ENCODE measurements at regions not wholly inside any gene's neighbourhood (a gene's known extent, or its start where the extent isn't known, plus 50 kb on each side); places are given as distances from the start of the nearest gene placed in this dataset.
"Not testable (repeated sequence)": the region's sequence is repeated elsewhere in the genome, so short reads cannot be mapped to it uniquely, and the experiment has no call there.

DNA sequence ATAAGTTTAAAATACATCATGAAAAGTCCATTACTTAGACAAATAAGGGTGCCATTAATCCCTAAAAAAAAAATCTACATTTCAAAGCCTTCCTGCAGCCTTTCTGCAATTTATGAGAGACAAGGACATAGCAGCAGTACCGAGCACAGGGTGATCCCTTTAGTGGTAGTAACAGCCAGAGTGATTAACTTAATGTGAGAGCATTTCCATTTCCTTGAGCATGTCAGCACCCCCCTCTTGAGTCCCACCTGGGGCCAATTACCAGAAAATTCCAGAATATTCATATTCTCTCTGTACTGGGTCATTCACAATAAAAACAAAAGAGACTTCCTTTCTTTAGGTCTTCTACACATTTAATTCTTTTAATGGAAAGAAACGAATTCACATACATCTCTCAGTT, 546.9 kb upstream of the CCDC54 start:
- DNase-seq: no peak
- peaks cover 1% of the 10 kb centered on the region for H3K27me3 Mint-ChIP-seq
- POLR2A ChIA-PET: no interaction called here
- H3K27ac Mint-ChIP-seq: no peak overlapping the region
- CTCF ChIA-PET: no interaction called here
- H3K36me3 Mint-ChIP-seq (ENCODE audit: low read depth): no peaks in the 10 kb centered on the region
- H3K4me3 Mint-ChIP-seq: no peak overlapping the region
- peaks cover 11% of the 10 kb centered on the region for H3K9me3 Mint-ChIP-seq
- peaks cover 5% of the 10 kb centered on the region for H3K4me1 Mint-ChIP-seq

DNA sequence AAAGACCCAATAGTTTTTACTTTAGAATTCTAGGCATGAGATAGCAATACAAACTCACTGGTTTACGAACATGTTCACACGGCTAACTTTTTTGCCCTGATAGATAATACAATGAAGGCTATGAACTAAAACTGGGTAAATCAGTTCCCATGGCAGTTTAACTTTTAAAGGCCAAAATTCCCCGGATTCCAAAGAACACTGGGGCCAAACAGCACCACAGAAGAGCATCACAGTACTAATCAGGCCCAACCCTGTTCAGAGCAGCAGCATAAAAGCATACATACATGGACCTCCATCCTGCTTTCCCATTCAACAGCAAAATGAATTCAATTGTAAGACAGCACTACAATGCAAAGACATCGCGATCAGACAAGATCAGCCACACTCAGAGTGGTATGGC, 540.3 kb upstream of the CCDC54 start:
- CTCF ChIA-PET: no interaction called here
- no peak overlapping the region for H3K4me3 Mint-ChIP-seq
- POLR2A ChIA-PET: no interaction called here
- DNase-seq: no peak
- H3K36me3 Mint-ChIP-seq (ENCODE audit: low read depth): no peaks in the 10 kb centered on the region
- H3K27me3 Mint-ChIP-seq: no peaks in the 10 kb centered on the region
- peaks cover 8% of the 10 kb centered on the region for H3K9me3 Mint-ChIP-seq
- no peaks in the 10 kb centered on the region for H3K4me1 Mint-ChIP-seq
- H3K27ac Mint-ChIP-seq: no peak overlapping the region

DNA sequence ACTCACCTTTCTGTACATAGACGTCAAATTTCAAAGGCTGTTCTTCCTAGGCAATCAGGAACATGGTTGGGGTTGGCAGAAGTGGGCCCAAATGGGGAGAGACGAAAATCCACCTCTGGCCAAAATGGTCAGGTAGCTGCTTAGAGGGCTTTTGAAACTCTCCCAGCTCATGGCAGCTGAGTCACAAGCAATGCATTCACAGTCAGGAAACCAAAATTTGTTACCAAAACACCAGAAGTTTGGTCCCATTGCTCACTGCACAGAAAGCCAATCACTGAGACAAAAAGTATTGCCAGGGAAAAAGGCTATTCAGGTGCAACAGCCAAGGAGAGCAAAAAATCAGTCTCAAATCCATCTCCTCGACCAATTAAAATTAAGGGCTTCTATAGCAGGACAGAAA, 539.6 kb upstream of the CCDC54 start:
- no peak overlapping the region for H3K27ac Mint-ChIP-seq
- H3K9me3 Mint-ChIP-seq: peaks cover 3% of the 10 kb centered on the region
- DNase-seq: no peak
- H3K4me1 Mint-ChIP-seq: no peaks in the 10 kb centered on the region
- no peak overlapping the region for H3K4me3 Mint-ChIP-seq
- CTCF ChIA-PET: no interaction called here
- POLR2A ChIA-PET: no interaction called here
- no peaks in the 10 kb centered on the region for H3K27me3 Mint-ChIP-seq
- no peaks in the 10 kb centered on the region for H3K36me3 Mint-ChIP-seq (ENCODE audit: low read depth)

DNA sequence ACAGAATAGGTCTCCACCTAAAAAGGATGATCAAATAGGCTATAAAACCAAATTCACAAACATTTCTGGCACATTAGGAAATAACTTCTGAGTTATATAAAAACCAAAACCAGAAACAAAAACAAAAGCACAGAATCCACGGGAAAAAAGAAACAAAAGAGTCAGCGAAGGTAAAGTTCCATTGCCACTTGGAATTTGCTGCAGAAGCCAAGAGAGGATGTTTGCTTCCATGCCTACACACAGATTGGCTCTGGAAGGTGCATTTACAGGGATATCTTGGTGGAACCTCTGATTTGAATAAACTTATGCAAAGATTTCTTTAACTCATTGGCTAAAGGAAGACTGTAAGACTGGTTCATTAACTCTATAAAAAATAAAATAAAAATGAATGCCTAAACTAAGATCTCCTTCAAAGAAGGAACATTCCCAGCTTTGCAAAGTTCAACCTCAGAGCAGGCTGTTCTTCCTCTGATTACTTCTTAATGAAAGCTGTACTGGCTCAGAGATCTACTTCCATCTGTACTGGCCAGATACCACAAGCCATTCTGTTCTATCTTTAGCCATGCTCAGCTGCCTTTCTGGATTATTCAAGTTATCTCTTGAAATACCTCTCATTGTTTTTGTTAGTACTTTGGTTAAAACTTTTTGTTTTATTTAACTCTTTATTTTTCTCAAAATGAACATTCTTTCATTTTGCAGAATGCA, 537.5 kb upstream of the CCDC54 start:
- no peaks in the 10 kb centered on the region for H3K36me3 Mint-ChIP-seq (ENCODE audit: low read depth)
- no peaks in the 10 kb centered on the region for H3K27me3 Mint-ChIP-seq

DNA sequence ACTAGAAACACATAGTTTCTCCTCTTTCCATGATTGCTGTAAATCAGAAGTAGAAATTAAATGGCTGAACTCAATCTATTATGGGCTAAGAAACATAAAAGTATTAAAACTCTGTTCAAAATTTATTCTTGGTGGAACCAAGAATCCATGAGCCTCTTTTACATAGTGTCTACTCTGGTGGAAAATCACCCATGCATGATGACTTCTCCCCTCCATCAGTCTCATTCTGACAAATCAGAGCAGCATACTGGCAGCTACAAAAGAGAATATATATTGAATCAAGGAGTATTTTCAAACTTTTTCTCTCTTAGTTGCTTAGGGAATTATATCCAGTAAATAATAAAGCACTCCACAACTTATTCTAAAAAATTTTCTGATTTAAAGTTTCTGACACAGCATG, 536.9 kb upstream of the CCDC54 start:
- Mint-ChIP-seq H3K4me3 (no peak overlapping the region), H3K27ac (no peak overlapping the region), H3K36me3 (ENCODE audit: low read depth) (no peaks in the 10 kb centered on the region), H3K27me3 (no peaks in the 10 kb centered on the region), H3K9me3 (peaks cover 3% of the 10 kb centered on the region), H3K4me1 (no peaks in the 10 kb centered on the region)
- CTCF ChIA-PET: no interaction called here
- POLR2A ChIA-PET: no interaction called here
- no peak for DNase-seq

More for the DNA sequence above, 537.5 kb upstream of the CCDC54 start:
- H3K4me1 Mint-ChIP-seq: no peaks in the 10 kb centered on the region
- CTCF ChIA-PET: no interaction called here
- H3K4me3 Mint-ChIP-seq: no peak overlapping the region
- no peak overlapping the region for H3K27ac Mint-ChIP-seq
- H3K9me3 Mint-ChIP-seq: peaks cover 3% of the 10 kb centered on the region
- no peak for DNase-seq
- POLR2A ChIA-PET: no interaction called here

DNA sequence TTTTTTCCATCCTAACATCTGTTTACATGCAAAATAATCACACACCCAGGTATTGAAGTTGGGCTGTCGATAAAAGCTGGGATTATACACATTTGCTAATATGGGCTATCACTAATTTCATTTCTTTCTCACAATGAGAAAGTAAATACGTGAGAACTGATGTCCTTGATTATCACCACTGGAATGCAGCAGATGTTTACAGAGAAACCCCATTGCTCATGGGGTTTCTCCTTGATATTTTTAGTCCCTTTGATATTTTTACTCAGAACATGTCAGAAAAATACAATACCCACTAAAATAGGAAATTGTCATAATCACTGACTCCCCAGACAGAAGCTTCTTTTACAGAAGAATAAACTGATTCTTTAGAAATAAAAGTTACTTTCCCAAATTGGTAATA, 535.1 kb upstream of the CCDC54 start:
- DNase-seq: no peak
- H3K4me3 Mint-ChIP-seq: no peak overlapping the region
- CTCF ChIA-PET: no interaction called here
- no peaks in the 10 kb centered on the region for H3K4me1 Mint-ChIP-seq
- POLR2A ChIA-PET: no interaction called here
- no peak overlapping the region for H3K27ac Mint-ChIP-seq
- peaks cover 3% of the 10 kb centered on the region for H3K9me3 Mint-ChIP-seq
- no peaks in the 10 kb centered on the region for H3K27me3 Mint-ChIP-seq
- no peaks in the 10 kb centered on the region for H3K36me3 Mint-ChIP-seq (ENCODE audit: low read depth)

DNA sequence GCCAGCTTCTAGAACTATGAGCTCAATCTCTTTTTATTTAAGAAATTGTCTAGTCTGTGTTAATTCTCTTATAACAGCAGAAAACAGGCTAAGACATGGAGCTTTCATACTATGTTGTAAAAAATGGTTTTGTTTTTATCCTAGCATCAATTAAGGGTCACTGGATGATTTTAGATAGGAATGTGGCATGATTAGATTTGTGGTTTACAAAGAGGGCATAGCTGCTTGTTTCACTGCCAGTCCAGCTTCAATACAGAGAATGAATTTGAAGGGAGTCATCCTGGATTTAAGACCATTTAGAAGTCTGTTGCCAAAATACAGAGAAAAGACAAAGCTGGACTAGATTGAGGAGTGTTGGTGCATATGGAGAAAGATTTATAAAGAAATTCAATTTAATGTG, 532.6 kb upstream of the CCDC54 start:
- ChIA-PET POLR2A (no interaction called here), CTCF (no interaction called here)
- Mint-ChIP-seq H3K27me3 (no peaks in the 10 kb centered on the region), H3K4me3 (no peak overlapping the region), H3K36me3 (ENCODE audit: low read depth) (no peaks in the 10 kb centered on the region), H3K4me1 (no peaks in the 10 kb centered on the region), H3K9me3 (no peaks in the 10 kb centered on the region), H3K27ac (no peak overlapping the region)
- DNase-seq: no peak

DNA sequence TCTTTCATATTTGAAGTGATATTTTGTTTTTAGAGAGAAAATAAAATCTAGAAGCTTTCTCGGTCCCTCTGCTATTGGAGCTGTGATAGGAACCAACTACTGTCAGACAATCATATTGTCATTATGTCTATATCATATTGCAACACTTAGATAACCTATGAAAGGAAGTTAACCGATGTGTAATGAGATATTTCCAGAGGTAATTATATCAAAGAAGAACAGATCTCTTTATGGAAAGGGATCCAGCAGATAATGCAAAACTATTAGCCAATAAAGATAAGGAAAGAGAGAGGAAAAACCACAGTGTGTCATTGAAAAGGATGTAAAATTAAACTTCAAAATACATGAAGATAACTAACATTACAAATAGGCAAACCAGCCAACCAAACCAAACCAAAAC, 529.1 kb upstream of the CCDC54 start:
- no peak for DNase-seq
- Mint-ChIP-seq H3K27ac (no peak overlapping the region), H3K4me3 (no peak overlapping the region), H3K27me3 (no peaks in the 10 kb centered on the region), H3K9me3 (no peaks in the 10 kb centered on the region), H3K4me1 (no peaks in the 10 kb centered on the region), H3K36me3 (ENCODE audit: low read depth) (no peaks in the 10 kb centered on the region)
- ChIA-PET POLR2A (no interaction called here), CTCF (no interaction called here)

- Mint-ChIP-seq H3K4me3 (no peak overlapping the region), H3K27ac (no peak overlapping the region), H3K4me1 (no peaks in the 10 kb centered on the region), H3K36me3 (ENCODE audit: low read depth) (no peaks in the 10 kb centered on the region), H3K9me3 (no peaks in the 10 kb centered on the region), H3K27me3 (no peaks in the 10 kb centered on the region)
- ChIA-PET CTCF (no interaction called here), POLR2A (no interaction called here)
- no peak for DNase-seq
Observed at GRCh38 chr3:106850437-106850836, 526.8 kb upstream of the CCDC54 start.

GRCh38 chr3:106858321-106858720, 518.9 kb upstream of the CCDC54 start:
- CTCF ChIA-PET; H3K4me1 Mint-ChIP-seq; DNase-seq; H3K27me3 Mint-ChIP-seq; H3K36me3 Mint-ChIP-seq (ENCODE audit: low read depth); POLR2A ChIA-PET; H3K9me3 Mint-ChIP-seq; H3K4me3 Mint-ChIP-seq; H3K27ac Mint-ChIP-seq: not testable (repeated sequence)

DNA sequence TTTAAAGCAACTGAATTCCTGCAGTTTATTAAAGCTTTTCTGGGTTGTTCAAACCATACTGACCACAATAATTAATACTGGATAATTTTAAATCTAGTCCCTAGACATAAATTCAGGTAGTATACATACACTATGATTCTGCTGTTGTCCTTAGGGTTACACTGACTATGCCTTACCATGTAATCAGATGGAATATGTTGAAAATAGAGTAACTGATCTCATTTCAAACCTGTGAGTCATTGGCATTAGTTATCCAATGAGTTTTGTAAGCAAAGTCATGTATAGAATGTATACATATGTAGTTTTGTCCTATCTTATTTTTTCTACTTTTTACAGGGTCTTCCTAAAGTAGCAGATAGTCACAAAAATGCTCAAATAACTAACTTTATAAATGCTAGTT, 517.1 kb upstream of the CCDC54 start:
- DNase-seq: no peak
- H3K36me3 Mint-ChIP-seq (ENCODE audit: low read depth): no peaks in the 10 kb centered on the region
- H3K27me3 Mint-ChIP-seq: no peaks in the 10 kb centered on the region
- ChIA-PET POLR2A (no interaction called here), CTCF (no interaction called here)
- no peak overlapping the region for H3K4me3 Mint-ChIP-seq
- H3K27ac Mint-ChIP-seq: no peak overlapping the region
- no peaks in the 10 kb centered on the region for H3K9me3 Mint-ChIP-seq
- H3K4me1 Mint-ChIP-seq: no peaks in the 10 kb centered on the region

- ChIA-PET POLR2A (no interaction called here), CTCF (no interaction called here)
- no peak overlapping the region for H3K27ac Mint-ChIP-seq
- H3K4me3 Mint-ChIP-seq: no peak overlapping the region
- H3K4me1 Mint-ChIP-seq: no peaks in the 10 kb centered on the region
- H3K36me3 Mint-ChIP-seq (ENCODE audit: low read depth): no peaks in the 10 kb centered on the region
- no peaks in the 10 kb centered on the region for H3K9me3 Mint-ChIP-seq
- no peak for DNase-seq
- no peaks in the 10 kb centered on the region for H3K27me3 Mint-ChIP-seq
Observed at GRCh38 chr3:106862067-106862466, 515.2 kb upstream of the CCDC54 start.

GRCh38 chr3:106877627-106878026, 499.6 kb upstream of the CCDC54 start:
- H3K4me1 Mint-ChIP-seq: no peaks in the 10 kb centered on the region
- H3K27me3 Mint-ChIP-seq: no peaks in the 10 kb centered on the region
- H3K36me3 Mint-ChIP-seq (ENCODE audit: low read depth): no peaks in the 10 kb centered on the region
- DNase-seq: no peak
- ChIA-PET POLR2A (no interaction called here), CTCF (no interaction called here)
- H3K4me3 Mint-ChIP-seq: no peak overlapping the region
- peaks cover 1% of the 10 kb centered on the region for H3K9me3 Mint-ChIP-seq
- no peak overlapping the region for H3K27ac Mint-ChIP-seq

- no peaks in the 10 kb centered on the region for H3K4me1 Mint-ChIP-seq
- peaks cover 1% of the 10 kb centered on the region for H3K9me3 Mint-ChIP-seq
- no peak overlapping the region for H3K27ac Mint-ChIP-seq
- H3K36me3 Mint-ChIP-seq (ENCODE audit: low read depth): no peaks in the 10 kb centered on the region
- no peak overlapping the region for H3K4me3 Mint-ChIP-seq
- DNase-seq: no peak
- no peaks in the 10 kb centered on the region for H3K27me3 Mint-ChIP-seq
- ChIA-PET POLR2A (no interaction called here), CTCF (no interaction called here)
Observed at GRCh38 chr3:106880206-106880605, 497.0 kb upstream of the CCDC54 start.

GRCh38 chr3:106881186-106881585, 496.1 kb upstream of the CCDC54 start:
- Mint-ChIP-seq H3K27me3 (no peaks in the 10 kb centered on the region), H3K27ac (no peak overlapping the region), H3K4me1 (no peaks in the 10 kb centered on the region), H3K36me3 (ENCODE audit: low read depth) (no peaks in the 10 kb centered on the region), H3K4me3 (no peak overlapping the region), H3K9me3 (peaks cover 1% of the 10 kb centered on the region)
- no peak for DNase-seq
- POLR2A ChIA-PET: no interaction called here
- CTCF ChIA-PET: no interaction called here

Data from activated CD4-positive, alpha-beta memory T cell treated with anti-CD3 and anti-CD28 coated beads, Interleukin-2, amount 10 ng/mL, durations not matched to agents 7 days and 5 days (primary cell).